Left lung (tissue), 4 donors: ENCODE measurements at regions not wholly inside any gene's neighbourhood (a gene's known extent, or its start where the extent isn't known, plus 50 kb on each side); places are given as distances from the start of the nearest gene placed in this dataset.

ENCODE experiments used
- ATAC-seq: fragments of 200-7000 bp; cut with Tn5 transposase; one replicate; pipeline ENCODE4 v1.9.1; 2020; ENCODE audit warnings: moderate library complexity
- DNase-seq, 4 donors: peaks; one replicate each; pipeline ENCODE4 v3.0.0-alpha.2; 2013 to 2020
- H3K27ac ChIP-seq, 2 donors: fragments of 200-600 bp; sonication (generic) in 1 of 2; one replicate each; pipeline versions ENCODE4 v1.5.0 to v1.8.0; 2020 to 2021
- H3K27me3 ChIP-seq, 2 donors: fragments of 200-600 bp; sonication (generic) in 1 of 2; one replicate each; pipeline versions ENCODE4 v1.5.0 to v1.8.0; 2020 to 2021
- H3K36me3 ChIP-seq, 2 donors: fragments of 200-600 bp; sonication (generic) in 1 of 2; one replicate each; pipeline versions ENCODE4 v1.5.0 to v1.8.0; 2020 to 2021
- H3K4me1 ChIP-seq, 2 donors: fragments of 200-600 bp; one replicate each; pipeline ENCODE4 v1.8.0; 2021
- H3K4me3 ChIP-seq, 2 donors: fragments of 200-600 bp; sonication (generic) in 1 of 2; one replicate each; pipeline versions ENCODE4 v1.5.0 to v1.8.0; 2020 to 2021; ENCODE audit warnings: mild to moderate bottlenecking in 1 of 2
- H3K9me3 ChIP-seq, 2 donors: fragments of 200-600 bp; sonication (generic) in 1 of 2; one replicate each; pipeline versions ENCODE4 v1.5.0 to v1.8.0; 2020 to 2021
- intact Hi-C, 2 donors: fragments of 100-400 bp; cut with DNase I; formaldehyde crosslinking; loops; one replicate each; pipeline versions ENCODE4 v1.11.2 to v1.14.2; 2022
- TF ChIP-seq, protein P1 (sequence below), 2 donors: fragments of 200-600 bp; sonication (generic) in 1 of 2; IDR thresholded peaks; one replicate each; pipeline versions ENCODE4 v1.5.0 to v1.8.0; 2021; ENCODE audit warnings: antibody characterized with exemption in 2 of 2
- donor health status: DM: no; HTN: yes; CAD: no.
- donor health status: DM: no; HTN: no; CAD: no.

DNA sequence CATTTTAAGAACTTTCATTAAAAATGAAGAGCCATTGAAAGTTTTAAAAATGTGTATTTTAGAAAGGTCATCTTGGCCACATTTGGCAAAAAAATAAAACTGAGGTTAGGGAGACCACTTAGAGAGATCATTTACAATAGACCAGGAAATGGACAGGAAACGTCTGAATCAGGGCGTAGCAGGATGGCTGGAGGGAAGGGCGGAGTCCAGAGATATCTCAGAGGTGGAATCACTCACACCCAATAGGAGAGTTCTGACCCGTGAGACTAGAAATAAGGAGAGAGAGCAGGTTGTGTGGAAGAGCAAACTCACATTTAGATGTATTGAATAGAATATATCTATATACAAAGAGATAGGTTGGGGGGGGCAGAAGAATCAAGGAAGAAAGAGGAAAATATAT, 373.4 kb downstream of the METTL4 start:
- no peaks in the 10 kb centered on the region for H3K36me3 ChIP-seq
- no peak for DNase-seq
- H3K27ac ChIP-seq = no peak overlapping the region
- no peak overlapping the region for H3K4me3 ChIP-seq
- intact Hi-C loops = no loop called here
- no peaks in the 10 kb centered on the region for H3K4me1 ChIP-seq
- no peaks in the 10 kb centered on the region for H3K27me3 ChIP-seq
- no peak for ATAC-seq
- H3K9me3 ChIP-seq = peaks cover 0 to 9% of the 10 kb centered on the region in 2 donors
- TF ChIP-seq, protein P1, sequence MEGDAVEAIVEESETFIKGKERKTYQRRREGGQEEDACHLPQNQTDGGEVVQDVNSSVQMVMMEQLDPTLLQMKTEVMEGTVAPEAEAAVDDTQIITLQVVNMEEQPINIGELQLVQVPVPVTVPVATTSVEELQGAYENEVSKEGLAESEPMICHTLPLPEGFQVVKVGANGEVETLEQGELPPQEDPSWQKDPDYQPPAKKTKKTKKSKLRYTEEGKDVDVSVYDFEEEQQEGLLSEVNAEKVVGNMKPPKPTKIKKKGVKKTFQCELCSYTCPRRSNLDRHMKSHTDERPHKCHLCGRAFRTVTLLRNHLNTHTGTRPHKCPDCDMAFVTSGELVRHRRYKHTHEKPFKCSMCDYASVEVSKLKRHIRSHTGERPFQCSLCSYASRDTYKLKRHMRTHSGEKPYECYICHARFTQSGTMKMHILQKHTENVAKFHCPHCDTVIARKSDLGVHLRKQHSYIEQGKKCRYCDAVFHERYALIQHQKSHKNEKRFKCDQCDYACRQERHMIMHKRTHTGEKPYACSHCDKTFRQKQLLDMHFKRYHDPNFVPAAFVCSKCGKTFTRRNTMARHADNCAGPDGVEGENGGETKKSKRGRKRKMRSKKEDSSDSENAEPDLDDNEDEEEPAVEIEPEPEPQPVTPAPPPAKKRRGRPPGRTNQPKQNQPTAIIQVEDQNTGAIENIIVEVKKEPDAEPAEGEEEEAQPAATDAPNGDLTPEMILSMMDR (IDR thresholded peaks at IDR 0.05) = no peak

DNA sequence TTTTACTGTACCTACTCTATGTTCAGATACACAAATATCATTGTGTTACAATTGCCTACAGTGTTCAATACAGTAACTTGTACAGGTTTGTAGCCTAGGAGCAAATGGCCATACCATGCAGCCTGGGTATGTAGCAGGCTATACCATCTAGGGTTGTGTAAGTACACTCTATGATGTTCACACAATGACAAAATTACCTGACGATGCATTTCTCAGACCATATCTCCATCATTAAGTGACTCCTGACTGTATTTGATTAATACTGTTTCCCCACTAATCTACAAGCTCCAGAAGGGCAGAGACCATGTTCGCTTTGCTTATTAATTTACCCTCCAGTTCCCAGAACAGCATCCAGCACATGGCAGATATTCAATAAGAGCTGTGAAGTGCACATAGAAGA, 372.2 kb downstream of the METTL4 start:
- DNase-seq (no peak), ATAC-seq (no peak)
- no peaks in the 10 kb centered on the region for H3K36me3 ChIP-seq
- no peak overlapping the region for H3K27ac ChIP-seq
- no peaks in the 10 kb centered on the region for H3K4me1 ChIP-seq
- H3K4me3 ChIP-seq = no peak overlapping the region
- TF ChIP-seq, protein P1 (IDR thresholded peaks at IDR 0.05) = no peak
- no peaks in the 10 kb centered on the region for H3K27me3 ChIP-seq
- H3K9me3 ChIP-seq = no peaks in the 10 kb centered on the region
- intact Hi-C loops = no loop called here

DNA sequence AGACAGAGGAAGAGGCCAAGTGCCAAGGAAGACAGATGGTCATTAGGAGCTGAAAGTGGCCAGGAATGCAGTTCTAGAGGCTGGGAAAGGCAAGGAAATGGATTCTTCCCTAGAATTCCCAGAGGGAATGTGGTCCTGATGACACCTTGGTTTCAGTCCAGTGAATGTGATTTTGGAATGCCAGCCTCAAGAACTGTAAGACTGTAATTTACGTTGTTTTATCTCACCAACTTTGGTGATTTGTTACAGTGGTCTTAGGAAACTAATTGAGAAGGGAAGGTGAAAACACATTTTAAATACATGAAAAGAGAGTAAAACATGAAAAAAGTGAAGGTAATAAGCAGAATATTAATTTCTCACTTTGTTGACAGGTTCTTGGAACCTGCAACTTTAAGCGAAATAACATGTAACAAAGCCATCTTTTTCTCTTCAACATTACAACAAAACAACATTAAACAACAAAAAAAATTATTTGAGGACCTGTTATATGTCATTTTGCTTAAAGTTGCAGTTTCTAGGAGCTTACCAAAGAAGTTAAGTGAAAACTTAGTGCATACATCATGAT, 370.2 kb downstream of the METTL4 start:
- H3K27ac ChIP-seq = no peak overlapping the region
- intact Hi-C loops = no loop called here
- no peak overlapping the region for H3K4me3 ChIP-seq
- no peaks in the 10 kb centered on the region for H3K36me3 ChIP-seq
- H3K27me3 ChIP-seq = no peaks in the 10 kb centered on the region
- H3K4me1 ChIP-seq = no peaks in the 10 kb centered on the region
- TF ChIP-seq, protein P1 (IDR thresholded peaks at IDR 0.05) = no peak
- no peaks in the 10 kb centered on the region for H3K9me3 ChIP-seq
- no peak for ATAC-seq
- no peak for DNase-seq

DNA sequence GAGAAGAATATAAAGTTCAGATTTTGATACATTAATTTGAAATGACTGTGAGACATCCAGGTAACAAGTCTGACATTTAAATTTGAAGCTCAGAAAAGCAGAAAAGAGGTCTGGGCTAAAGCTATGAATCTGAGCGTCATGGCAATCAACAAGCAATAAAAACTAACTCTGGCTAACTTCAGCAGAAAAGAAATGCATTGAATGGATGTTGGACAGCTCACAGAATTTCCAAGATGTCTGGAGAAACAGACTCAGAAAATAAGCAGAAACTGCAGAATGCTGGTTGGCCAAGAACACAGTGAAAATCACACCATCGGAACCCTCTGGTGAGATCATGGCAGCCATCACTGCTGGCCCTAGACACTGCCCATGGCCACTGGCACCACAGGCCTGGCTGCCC, 366.6 kb downstream of the METTL4 start:
- DNase-seq = no peak
- Histone ChIP-seq H3K4me3 (no peak overlapping the region), H3K36me3 (no peaks in the 10 kb centered on the region), H3K27ac (no peak overlapping the region), H3K9me3 (no peaks in the 10 kb centered on the region), H3K4me1 (no peaks in the 10 kb centered on the region), H3K27me3 (no peaks in the 10 kb centered on the region)
- intact Hi-C loops = no loop called here
- ATAC-seq = no peak
- TF ChIP-seq, protein P1 (IDR thresholded peaks at IDR 0.05) = no peak

DNA sequence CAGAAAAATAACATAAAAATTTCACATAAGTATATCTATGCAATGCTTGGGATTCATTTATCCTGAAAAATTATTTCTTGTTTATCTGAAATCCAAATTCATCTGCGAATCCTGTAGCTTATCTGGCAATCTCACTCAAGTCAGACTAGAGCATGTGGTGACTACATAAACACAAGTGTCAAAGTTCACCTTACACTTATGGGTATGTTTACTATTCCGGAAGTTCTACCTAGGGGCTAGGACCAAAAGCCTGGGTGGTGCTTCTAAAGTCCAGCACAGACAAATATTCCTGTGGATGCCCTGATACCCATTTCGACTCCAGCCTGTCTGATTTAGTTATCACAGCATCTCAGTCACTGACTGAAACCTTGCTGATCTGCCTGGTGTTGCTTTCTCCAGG, 364.0 kb downstream of the METTL4 start:
- DNase-seq (no peak), ATAC-seq (no peak)
- intact Hi-C loops = no loop called here
- Histone ChIP-seq H3K27ac (no peak overlapping the region), H3K36me3 (no peaks in the 10 kb centered on the region), H3K4me3 (no peak overlapping the region), H3K9me3 (no peaks in the 10 kb centered on the region), H3K27me3 (no peaks in the 10 kb centered on the region), H3K4me1 (no peaks in the 10 kb centered on the region)
- TF ChIP-seq, protein P1 (IDR thresholded peaks at IDR 0.05) = no peak
